ENCODE measurements at regions not wholly inside any gene's neighbourhood (a gene's known extent, or its start where the extent isn't known, plus 50 kb on each side); places are given as distances from the start of the nearest gene placed in this dataset.
"Not testable (repeated sequence)": the region's sequence is repeated elsewhere in the genome, so short reads cannot be mapped to it uniquely, and the experiment has no call there.

DNA sequence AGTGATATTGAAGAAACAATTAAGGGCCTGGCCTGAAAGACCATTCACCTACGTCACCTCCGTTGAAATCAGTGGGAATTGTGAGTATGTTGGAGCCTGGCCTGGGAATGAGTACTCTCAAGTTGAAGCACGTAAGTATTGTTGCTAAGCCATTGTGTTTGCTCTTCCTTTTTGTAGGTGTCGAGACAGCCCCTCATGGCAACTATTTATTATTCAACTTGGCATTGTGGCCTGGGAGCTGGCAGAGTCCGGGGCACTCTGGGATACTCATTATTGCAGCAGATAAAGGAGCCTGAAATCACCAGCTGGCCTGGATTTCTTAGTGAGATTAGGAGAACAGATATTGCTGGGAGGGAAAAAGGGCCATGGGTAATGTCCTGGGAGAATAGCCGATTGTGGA lies 147.4 kb downstream of the C12orf75 start:
- Histone ChIP-seq H3K36me3 (ENCODE audit: control insufficient read depth in 2 of 3, insufficient read depth in 3 of 3, low read length in 3 of 3) (no peaks in the 10 kb centered on the region), H3K4me3 (ENCODE audit: low read length in 3 of 3) (no peak overlapping the region), H3K9ac (ENCODE audit: low read length in 3 of 3) (no peak overlapping the region), H3K27me3 (ENCODE audit: control insufficient read depth, insufficient read depth, low read length) (no peaks in the 10 kb centered on the region), H3K27ac (ENCODE audit: low read depth in 2 of 2, low read length in 2 of 2) (no peak overlapping the region), H3K9me3 (ENCODE audit: control insufficient read depth in 2 of 3, insufficient read depth in 1 of 3, low read length in 3 of 3) (no peaks in the 10 kb centered on the region), H3K4me1 (ENCODE audit: control insufficient read depth in 2 of 3, insufficient read depth in 2 of 3, low read depth in 1 of 3, low read length in 3 of 3) (peaks cover 0 to 2% (median 0%) of the 10 kb centered on the region in 3 donors)
- TF ChIP-seq, protein P1, sequence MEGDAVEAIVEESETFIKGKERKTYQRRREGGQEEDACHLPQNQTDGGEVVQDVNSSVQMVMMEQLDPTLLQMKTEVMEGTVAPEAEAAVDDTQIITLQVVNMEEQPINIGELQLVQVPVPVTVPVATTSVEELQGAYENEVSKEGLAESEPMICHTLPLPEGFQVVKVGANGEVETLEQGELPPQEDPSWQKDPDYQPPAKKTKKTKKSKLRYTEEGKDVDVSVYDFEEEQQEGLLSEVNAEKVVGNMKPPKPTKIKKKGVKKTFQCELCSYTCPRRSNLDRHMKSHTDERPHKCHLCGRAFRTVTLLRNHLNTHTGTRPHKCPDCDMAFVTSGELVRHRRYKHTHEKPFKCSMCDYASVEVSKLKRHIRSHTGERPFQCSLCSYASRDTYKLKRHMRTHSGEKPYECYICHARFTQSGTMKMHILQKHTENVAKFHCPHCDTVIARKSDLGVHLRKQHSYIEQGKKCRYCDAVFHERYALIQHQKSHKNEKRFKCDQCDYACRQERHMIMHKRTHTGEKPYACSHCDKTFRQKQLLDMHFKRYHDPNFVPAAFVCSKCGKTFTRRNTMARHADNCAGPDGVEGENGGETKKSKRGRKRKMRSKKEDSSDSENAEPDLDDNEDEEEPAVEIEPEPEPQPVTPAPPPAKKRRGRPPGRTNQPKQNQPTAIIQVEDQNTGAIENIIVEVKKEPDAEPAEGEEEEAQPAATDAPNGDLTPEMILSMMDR (IDR thresholded peaks at IDR 0.05; ENCODE audit: borderline replicate concordance, extremely low read depth, insufficient read depth), result no peak
- FAIRE-seq (no peak), DNase-seq (no peak)
- intact Hi-C loops (cut with DNase I), result no loop called here

DNA sequence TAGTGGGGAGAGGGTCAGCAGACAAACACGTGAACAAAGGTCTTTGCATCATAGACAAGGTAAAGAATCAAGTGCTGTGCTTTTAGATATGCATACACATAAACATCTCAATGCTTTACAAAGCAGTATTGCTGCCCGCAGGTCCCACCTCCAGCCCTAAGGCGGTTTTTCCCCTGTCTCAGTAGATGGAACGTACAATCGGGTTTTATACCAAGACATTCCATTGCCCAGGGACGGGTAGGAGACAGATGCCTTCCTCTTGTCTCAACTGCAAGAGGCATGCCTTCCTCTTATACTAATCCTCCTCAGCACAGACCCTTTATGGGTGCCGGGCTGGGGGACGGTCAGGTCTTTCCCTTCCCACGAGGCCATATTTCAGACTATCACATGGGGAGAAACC lies 148.3 kb downstream of the C12orf75 start:
- H3K9me3 ChIP-seq (ENCODE audit: control insufficient read depth in 2 of 3, insufficient read depth in 1 of 3, low read length in 3 of 3); FAIRE-seq; H3K4me3 ChIP-seq (ENCODE audit: low read length in 3 of 3); H3K27me3 ChIP-seq (ENCODE audit: control insufficient read depth, insufficient read depth, low read length); DNase-seq; H3K9ac ChIP-seq (ENCODE audit: low read length in 3 of 3); H3K36me3 ChIP-seq (ENCODE audit: control insufficient read depth in 2 of 3, insufficient read depth in 3 of 3, low read length in 3 of 3); intact Hi-C loops (cut with DNase I); H3K4me1 ChIP-seq (ENCODE audit: control insufficient read depth in 2 of 3, insufficient read depth in 2 of 3, low read depth in 1 of 3, low read length in 3 of 3); H3K27ac ChIP-seq (ENCODE audit: low read depth in 2 of 2, low read length in 2 of 2): not testable (repeated sequence)

DNA sequence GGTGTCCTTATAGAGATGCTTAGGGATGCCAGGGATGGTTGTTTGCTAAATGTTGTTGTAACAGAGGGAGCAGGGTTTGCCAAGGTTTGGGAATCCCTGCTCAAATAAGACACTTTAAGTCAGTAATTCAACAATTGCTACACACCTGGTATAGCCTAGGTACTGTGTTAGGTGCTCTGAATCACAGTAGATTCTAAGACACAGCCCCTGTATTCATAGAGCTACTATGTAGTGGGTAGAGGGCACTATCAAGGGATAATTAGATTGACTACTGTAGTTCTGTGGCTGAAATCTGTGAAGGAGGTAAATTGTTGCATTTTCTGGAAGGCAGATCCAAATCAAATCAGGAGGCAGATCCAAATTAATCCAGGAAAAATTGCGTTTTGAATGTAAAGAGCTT lies 149.2 kb downstream of the C12orf75 start:
- intact Hi-C loops (cut with DNase I), result no loop called here
- H3K9ac ChIP-seq (ENCODE audit: low read length in 3 of 3), result no peak overlapping the region
- no peak overlapping the region for H3K4me3 ChIP-seq (ENCODE audit: low read length in 3 of 3)
- no peaks in the 10 kb centered on the region for H3K36me3 ChIP-seq (ENCODE audit: control insufficient read depth in 2 of 3, insufficient read depth in 3 of 3, low read length in 3 of 3)
- H3K4me1 ChIP-seq (ENCODE audit: control insufficient read depth in 2 of 3, insufficient read depth in 2 of 3, low read depth in 1 of 3, low read length in 3 of 3), result peaks cover 0 to 2% (median 0%) of the 10 kb centered on the region in 3 donors
- TF ChIP-seq, protein P1 (IDR thresholded peaks at IDR 0.05; ENCODE audit: borderline replicate concordance, extremely low read depth, insufficient read depth), result no peak
- H3K27ac ChIP-seq (ENCODE audit: low read depth in 2 of 2, low read length in 2 of 2), result no peak overlapping the region
- no peak for DNase-seq
- no peak for FAIRE-seq
- no peaks in the 10 kb centered on the region for H3K27me3 ChIP-seq (ENCODE audit: control insufficient read depth, insufficient read depth, low read length)
- H3K9me3 ChIP-seq (ENCODE audit: control insufficient read depth in 2 of 3, insufficient read depth in 1 of 3, low read length in 3 of 3), result no peaks in the 10 kb centered on the region

DNA sequence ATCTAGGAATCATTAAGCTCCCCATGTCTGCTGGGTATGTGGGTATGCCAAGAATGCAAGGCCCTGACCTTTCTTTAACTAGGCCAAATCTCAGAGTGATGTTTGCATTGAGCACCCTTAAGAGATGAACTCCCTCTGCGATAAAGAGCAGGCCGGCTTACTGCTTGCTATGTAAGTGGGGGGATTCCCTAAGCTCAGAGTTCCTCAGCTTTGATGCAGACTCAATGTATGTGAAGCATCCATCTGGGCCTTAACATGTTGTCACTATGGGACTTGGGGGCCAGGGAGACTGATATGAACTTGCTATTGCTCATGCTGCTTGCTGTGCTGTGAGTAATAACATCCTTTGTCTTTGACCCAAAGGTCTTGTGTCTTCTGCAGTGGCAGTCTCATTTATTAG lies 149.7 kb downstream of the C12orf75 start:
- Histone ChIP-seq H3K9me3 (ENCODE audit: control insufficient read depth in 2 of 3, insufficient read depth in 1 of 3, low read length in 3 of 3) (no peaks in the 10 kb centered on the region), H3K27me3 (ENCODE audit: control insufficient read depth, insufficient read depth, low read length) (no peaks in the 10 kb centered on the region), H3K4me1 (ENCODE audit: control insufficient read depth in 2 of 3, insufficient read depth in 2 of 3, low read depth in 1 of 3, low read length in 3 of 3) (peaks cover 0 to 2% (median 0%) of the 10 kb centered on the region in 3 donors), H3K27ac (ENCODE audit: low read depth in 2 of 2, low read length in 2 of 2) (no peak overlapping the region), H3K36me3 (ENCODE audit: control insufficient read depth in 2 of 3, insufficient read depth in 3 of 3, low read length in 3 of 3) (no peaks in the 10 kb centered on the region), H3K4me3 (ENCODE audit: low read length in 3 of 3) (no peak overlapping the region), H3K9ac (ENCODE audit: low read length in 3 of 3) (no peak overlapping the region)
- intact Hi-C loops (cut with DNase I), result no loop called here
- DNase-seq, result peak in 3 of 5 donors; percentile 22 to 66 (median 43)
- FAIRE-seq, result no peak
- TF ChIP-seq, protein P1 (IDR thresholded peaks at IDR 0.05; ENCODE audit: borderline replicate concordance, extremely low read depth, insufficient read depth), result no peak

All from kidney (tissue), 13 donors.